Progenitor cell of endocrine pancreas (in vitro differentiated cells): ENCODE measurements at regions not wholly inside any gene's neighbourhood (a gene's known extent, or its start where the extent isn't known, plus 50 kb on each side); places are given as distances from the start of the nearest gene placed in this dataset.

Experiments
- DNase-seq: peaks from one replicate; pipeline ENCODE4 v3.0.0; 2021; ENCODE audit warnings: low spot score; ENCODE audit not compliant: unreplicated experiment
- H3K27ac Mint-ChIP-seq: 2 replicates; pipeline ENCODE4 v1.8.0; 2021; ENCODE audit warnings: mild to moderate bottlenecking, moderate library complexity, mixed read lengths
- H3K27me3 Mint-ChIP-seq: 2 replicates; pipeline ENCODE4 v1.8.0; 2021; ENCODE audit warnings: mixed read lengths
- H3K36me3 Mint-ChIP-seq: 2 replicates; pipeline ENCODE4 v1.8.0; 2022; ENCODE audit warnings: mixed read lengths; ENCODE audit not compliant: insufficient read depth
- H3K4me1 Mint-ChIP-seq: 2 replicates; pipeline ENCODE4 v1.8.0; 2021; ENCODE audit warnings: low read depth, mixed read lengths
- H3K4me3 Mint-ChIP-seq: 2 replicates; pipeline ENCODE4 v1.8.0; 2021; ENCODE audit warnings: low read depth, mild to moderate bottlenecking, moderate library complexity, mixed read lengths
- H3K9me3 Mint-ChIP-seq: 2 replicates; pipeline ENCODE4 v1.8.0; 2021; ENCODE audit warnings: low read depth, mixed read lengths
- TF ChIP-seq, protein P1 (sequence below): fragments of 200-600 bp; sonication (generic); IDR thresholded peaks from one replicate; pipeline ENCODE4 v1.5.0; 2021; ENCODE audit warnings: antibody characterized with exemption, mild to moderate bottlenecking; ENCODE audit not compliant: unreplicated experiment

DNA sequence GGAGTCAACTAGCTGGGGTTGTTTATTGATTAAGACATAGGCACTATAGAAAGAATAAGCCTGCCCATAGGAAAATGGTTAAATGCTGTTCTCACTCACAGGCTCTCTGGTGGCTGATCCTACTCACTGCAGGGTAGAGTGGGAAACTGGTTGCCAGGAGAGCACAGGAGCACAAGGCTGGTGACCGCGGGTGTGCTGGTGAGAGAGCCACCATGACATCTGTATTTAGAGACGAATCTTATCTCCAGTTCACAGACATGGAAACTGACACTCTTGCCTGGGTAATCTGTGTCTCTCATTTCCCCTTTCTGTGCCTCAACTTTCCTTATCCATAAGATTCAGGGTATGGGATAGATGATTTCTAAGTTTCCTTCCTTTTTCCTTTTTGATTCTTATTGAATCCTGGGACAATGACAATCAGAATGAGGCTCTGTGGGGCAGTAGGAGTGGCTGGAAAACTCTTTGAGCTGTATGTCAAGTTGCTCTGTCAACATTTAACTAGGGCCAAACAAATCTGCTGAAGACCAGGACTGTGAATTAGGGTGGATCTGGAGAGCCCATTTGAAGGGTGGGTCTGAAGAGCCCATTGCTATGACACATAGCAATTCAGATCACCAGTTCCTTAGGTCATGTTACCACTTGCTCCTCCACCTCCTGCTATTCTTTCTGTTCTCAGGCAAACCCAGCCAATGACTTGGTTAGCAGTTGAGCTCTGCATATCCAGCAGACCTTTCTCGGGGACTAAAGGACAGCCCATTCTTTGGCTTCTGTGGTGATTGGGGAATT, 286.1 kb upstream of the TBL1XR1 start:
- H3K36me3 Mint-ChIP-seq, result no peaks in the 10 kb centered on the region
- H3K9me3 Mint-ChIP-seq, result peaks cover 8% of the 10 kb centered on the region
- H3K4me3 Mint-ChIP-seq, result no peak overlapping the region
- no peak for DNase-seq
- peaks cover 24% of the 10 kb centered on the region for H3K4me1 Mint-ChIP-seq
- H3K27me3 Mint-ChIP-seq, result no peaks in the 10 kb centered on the region
- no peak overlapping the region for H3K27ac Mint-ChIP-seq
- TF ChIP-seq, protein P1, sequence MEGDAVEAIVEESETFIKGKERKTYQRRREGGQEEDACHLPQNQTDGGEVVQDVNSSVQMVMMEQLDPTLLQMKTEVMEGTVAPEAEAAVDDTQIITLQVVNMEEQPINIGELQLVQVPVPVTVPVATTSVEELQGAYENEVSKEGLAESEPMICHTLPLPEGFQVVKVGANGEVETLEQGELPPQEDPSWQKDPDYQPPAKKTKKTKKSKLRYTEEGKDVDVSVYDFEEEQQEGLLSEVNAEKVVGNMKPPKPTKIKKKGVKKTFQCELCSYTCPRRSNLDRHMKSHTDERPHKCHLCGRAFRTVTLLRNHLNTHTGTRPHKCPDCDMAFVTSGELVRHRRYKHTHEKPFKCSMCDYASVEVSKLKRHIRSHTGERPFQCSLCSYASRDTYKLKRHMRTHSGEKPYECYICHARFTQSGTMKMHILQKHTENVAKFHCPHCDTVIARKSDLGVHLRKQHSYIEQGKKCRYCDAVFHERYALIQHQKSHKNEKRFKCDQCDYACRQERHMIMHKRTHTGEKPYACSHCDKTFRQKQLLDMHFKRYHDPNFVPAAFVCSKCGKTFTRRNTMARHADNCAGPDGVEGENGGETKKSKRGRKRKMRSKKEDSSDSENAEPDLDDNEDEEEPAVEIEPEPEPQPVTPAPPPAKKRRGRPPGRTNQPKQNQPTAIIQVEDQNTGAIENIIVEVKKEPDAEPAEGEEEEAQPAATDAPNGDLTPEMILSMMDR, result peak; percentile 37

GRCh38 chr3:177484206-177484605, 286.9 kb upstream of the TBL1XR1 start:
- Mint-ChIP-seq H3K4me1 (peaks cover 19% of the 10 kb centered on the region), H3K27ac (no peak overlapping the region), H3K9me3 (peaks cover 8% of the 10 kb centered on the region), H3K36me3 (no peaks in the 10 kb centered on the region), H3K4me3 (no peak overlapping the region), H3K27me3 (no peaks in the 10 kb centered on the region)
- TF ChIP-seq, protein P1, result no peak
- no peak for DNase-seq

DNA sequence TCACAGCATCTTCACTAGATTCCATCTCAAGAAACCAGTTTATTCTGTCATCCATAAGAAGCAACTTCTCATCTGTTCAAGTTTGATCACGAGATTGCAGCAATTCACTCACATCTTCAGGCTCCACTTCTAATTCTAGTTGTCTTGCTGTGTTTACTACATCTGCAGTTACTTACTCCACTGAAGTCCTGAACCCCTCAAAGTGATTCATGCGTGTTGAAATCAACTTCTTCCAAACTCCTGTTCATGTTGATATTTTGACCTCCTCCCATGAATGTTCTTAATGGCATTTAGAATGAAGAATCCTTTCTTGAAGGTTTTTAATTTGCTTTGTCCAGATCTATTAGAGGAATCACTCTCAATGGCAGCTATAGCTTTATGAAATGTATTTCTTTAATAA, 287.6 kb upstream of the TBL1XR1 start:
- TF ChIP-seq, protein P1, result no peak
- peaks cover 8% of the 10 kb centered on the region for H3K9me3 Mint-ChIP-seq
- DNase-seq, result no peak
- no peaks in the 10 kb centered on the region for H3K27me3 Mint-ChIP-seq
- H3K4me1 Mint-ChIP-seq, result peaks cover 13% of the 10 kb centered on the region
- H3K27ac Mint-ChIP-seq, result no peak overlapping the region
- H3K4me3 Mint-ChIP-seq, result no peak overlapping the region
- H3K36me3 Mint-ChIP-seq, result no peaks in the 10 kb centered on the region

GRCh38 chr3:177487635-177488186, 290.4 kb upstream of the TBL1XR1 start:
- Mint-ChIP-seq H3K4me3 (no peak overlapping the region), H3K27ac (no peak overlapping the region), H3K9me3 (peaks cover 8% of the 10 kb centered on the region), H3K27me3 (no peaks in the 10 kb centered on the region), H3K36me3 (no peaks in the 10 kb centered on the region), H3K4me1 (peaks cover 14% of the 10 kb centered on the region)
- DNase-seq, result no peak
- TF ChIP-seq, protein P1, result no peak

DNA sequence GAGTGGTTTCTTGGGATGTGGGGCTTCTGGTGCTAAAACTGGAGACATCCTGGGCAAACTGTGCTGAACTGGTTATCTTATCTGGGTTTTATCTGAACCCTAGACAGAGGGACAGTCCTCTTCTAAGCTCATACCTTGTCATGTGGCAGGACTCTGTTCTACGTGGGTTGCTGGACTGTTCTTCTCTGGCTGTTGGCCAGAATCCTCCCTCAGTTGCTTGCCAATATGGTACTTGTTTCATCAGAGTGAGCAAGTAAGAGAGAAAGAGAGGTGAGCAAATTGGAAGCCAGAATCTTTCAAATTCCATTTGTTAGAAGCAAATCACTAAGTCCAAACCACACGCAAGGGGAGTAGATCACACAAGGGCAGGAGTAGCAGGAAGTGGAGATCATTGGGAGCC, 291.5 kb upstream of the TBL1XR1 start:
- peaks cover 5% of the 10 kb centered on the region for H3K4me1 Mint-ChIP-seq
- H3K4me3 Mint-ChIP-seq, result no peak overlapping the region
- peaks cover 8% of the 10 kb centered on the region for H3K9me3 Mint-ChIP-seq
- H3K27me3 Mint-ChIP-seq, result no peaks in the 10 kb centered on the region
- TF ChIP-seq, protein P1, result no peak
- no peak for DNase-seq
- no peaks in the 10 kb centered on the region for H3K36me3 Mint-ChIP-seq
- H3K27ac Mint-ChIP-seq, result no peak overlapping the region
